Retinal pigment epithelial cell (primary cell): ENCODE measurements at regions not wholly inside any gene's neighbourhood (a gene's known extent, or its start where the extent isn't known, plus 50 kb on each side); places are given as distances from the start of the nearest gene placed in this dataset.

Experiments
- DNase-seq: peaks from one replicate; pipeline ENCODE4 v3.0.0-alpha.2; 2010; ENCODE audit warnings: low read depth
- H3K4me3 ChIP-seq: 2 replicates; pipeline ENCODE4 v1.5.1; 2011; ENCODE audit warnings: mild to moderate bottlenecking, low read length, control low read depth, moderate library complexity
- CTCF ChIP-seq: conservative IDR thresholded peaks from 2 replicates; pipeline ENCODE4 v1.5.1; 2011; ENCODE audit warnings: low read depth, low read length, control low read depth, inconsistent platforms

DNA sequence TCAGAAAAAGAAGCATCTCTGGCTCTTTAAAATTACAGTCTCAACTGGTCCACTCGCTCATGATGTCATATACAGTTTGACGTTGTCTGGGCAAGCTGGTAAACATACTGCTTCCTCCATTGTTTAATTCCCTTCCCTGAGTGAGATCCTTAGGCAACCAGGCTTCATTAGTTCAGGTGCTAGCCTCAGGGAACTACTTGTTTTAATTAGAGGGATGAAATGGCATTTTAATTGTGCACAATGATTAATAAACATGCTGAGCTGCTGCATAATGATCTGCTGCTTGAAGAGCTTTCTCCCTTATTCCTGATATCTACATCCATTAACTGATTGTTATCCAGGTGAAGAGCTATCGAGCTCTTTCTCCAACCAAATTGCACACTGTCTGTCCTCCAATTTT lies 195.6 kb upstream of the ETAA1 start:
- DNase-seq: no peak
- no peak overlapping the region for H3K4me3 ChIP-seq
- TF ChIP-seq CTCF: no peak

DNA sequence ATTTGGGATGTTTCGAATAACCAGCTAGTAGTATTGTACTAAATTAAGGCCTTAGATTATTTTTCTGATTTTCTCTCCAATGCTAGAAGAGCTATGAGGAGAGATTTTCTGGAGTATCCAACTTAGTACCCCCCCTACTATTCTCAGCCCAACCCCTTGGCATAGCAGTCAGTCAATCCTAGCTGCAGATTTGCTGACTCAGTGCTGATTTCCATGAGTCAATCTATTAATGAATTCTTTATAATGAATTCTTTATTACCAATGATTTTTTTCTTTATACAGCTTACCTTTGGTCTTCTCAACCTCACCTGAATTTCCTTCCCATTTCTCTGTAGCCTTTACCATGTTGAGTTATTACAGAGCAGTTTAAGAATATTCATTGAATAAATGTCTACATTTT lies 192.8 kb upstream of the ETAA1 start:
- no peak for DNase-seq
- H3K4me3 ChIP-seq: no peak overlapping the region
- no peak for TF ChIP-seq CTCF

GRCh38 chr2:67208887-67209500 lies 188.1 kb upstream of the ETAA1 start:
- H3K4me3 ChIP-seq: no peak overlapping the region
- no peak for TF ChIP-seq CTCF
- DNase-seq: no peak

DNA sequence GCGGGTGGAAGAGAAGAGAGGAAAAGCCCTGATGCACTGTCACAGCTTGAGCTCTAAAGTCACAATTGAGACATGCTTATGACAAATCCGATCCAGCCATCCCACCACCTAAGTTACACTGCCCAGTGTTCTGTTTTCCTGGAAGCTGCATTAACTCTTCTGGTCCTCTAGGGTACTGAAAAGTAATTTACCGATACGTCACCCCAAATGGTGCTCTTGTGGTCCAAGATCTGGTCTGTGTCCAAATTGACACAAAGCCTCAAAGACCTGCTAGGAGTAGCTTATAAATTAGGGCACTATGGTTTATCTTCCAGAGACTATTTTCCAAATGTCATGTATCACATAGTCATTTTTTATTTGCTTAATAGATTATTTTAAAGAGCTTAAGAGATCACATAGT lies 186.7 kb upstream of the ETAA1 start:
- no peak overlapping the region for H3K4me3 ChIP-seq
- TF ChIP-seq CTCF: peak; percentile 10
- DNase-seq: no peak

DNA sequence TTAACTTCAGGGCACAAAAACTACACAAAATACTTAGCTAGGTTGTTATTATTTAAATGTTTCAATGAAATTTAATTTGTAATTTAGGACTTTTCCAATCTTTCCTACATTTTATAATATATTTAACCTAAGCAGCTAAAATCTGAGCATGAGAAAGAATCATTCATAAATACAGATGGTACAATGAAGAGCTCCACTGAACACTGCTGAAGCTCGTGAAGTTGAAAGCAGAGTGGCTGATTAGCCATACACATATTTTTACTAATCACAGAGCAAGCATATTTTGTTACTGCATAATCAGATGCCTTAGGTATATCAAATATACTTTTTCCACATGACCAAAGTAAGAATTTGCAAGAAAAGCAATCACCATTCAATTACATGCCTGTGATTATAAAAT lies 184.9 kb upstream of the ETAA1 start:
- no peak for TF ChIP-seq CTCF
- H3K4me3 ChIP-seq: no peak overlapping the region
- no peak for DNase-seq

GRCh38 chr2:67213270-67213670 lies 183.9 kb upstream of the ETAA1 start:
- no peak overlapping the region for H3K4me3 ChIP-seq
- TF ChIP-seq CTCF: no peak
- no peak for DNase-seq

GRCh38 chr2:67213677-67214402 lies 183.3 kb upstream of the ETAA1 start:
- no peak for DNase-seq
- TF ChIP-seq CTCF: no peak
- no peak overlapping the region for H3K4me3 ChIP-seq
